GM18520 (cell line): ENCODE measurements at regions not wholly inside any gene's neighbourhood (a gene's known extent, or its start where the extent isn't known, plus 50 kb on each side); places are given as distances from the start of the nearest gene placed in this dataset.

Experiments
- ATAC-seq: cut with Tn5 transposase; IDR thresholded peaks from one replicate; pipeline ENCODE4 v1.9.1; 2021; ENCODE audit not compliant: unreplicated experiment

GRCh38 chr16:14362774-14363371 lies 267.2 kb downstream of the PARN start:
- no peak for ATAC-seq

DNA sequence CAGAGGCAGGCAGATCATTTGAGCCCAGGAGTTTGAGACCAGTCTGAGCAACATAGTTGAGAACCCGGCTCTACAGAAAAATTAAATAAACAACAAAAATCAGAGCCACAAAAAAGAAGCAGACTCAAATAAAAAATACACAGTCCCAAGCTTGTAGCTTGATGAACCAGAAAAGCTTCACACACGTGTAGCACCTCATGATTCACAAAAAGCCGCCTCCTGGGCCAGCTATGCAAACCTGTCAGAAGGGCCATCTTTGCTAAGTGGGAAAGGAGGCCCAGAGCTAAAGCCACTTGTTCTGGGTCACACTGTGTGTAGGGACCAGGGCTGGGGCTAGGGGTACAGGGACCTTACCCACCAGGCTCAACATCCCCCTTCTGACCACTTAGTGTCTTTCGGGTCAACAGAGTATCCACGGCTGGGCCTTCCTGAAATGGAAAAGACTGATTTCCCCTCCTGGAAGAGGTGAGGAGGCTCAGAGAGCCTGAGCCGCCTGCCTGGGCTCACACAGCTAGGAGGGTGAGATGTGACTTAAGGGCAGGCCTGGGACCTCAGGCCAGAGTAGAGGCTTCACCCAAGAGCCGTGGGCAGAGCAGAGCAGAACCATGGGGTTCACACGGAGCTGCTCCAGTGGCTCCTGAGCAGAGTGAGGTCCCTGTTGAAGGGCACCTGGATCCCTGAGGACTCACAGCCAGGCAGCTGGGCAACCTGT lies 269.6 kb downstream of the PARN start:
- ATAC-seq: no peak

- ATAC-seq: no peak
Measured at GRCh38 chr16:14358697-14359305, 271.3 kb downstream of the PARN start.

DNA sequence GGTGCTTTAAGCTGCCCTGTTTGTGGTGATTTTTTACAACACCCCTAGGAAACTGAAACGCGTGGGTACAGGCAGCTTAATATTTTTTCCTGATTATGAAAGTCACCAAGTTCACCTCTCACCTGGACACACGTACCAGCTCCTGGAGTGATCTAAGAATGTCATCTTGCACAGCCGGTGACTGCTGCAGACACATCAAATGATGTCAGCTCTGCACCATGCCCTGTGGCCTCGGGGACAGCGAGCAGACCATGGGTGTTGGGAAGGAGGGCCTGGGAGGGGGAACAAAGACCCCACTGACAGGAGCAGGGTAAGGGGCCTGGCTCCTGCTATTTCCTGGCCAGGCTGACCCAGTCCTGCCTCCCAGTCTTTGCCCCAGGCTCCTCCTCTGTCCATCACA lies 272.7 kb downstream of the PARN start:
- ATAC-seq: no peak

- no peak for ATAC-seq
Measured at GRCh38 chr16:14356064-14356463, 274.0 kb downstream of the PARN start.

- peak; percentile 94 for ATAC-seq
Measured at GRCh38 chr16:14354561-14355351, 275.3 kb downstream of the PARN start.

GRCh38 chr16:14353340-14353739 lies 276.7 kb downstream of the PARN start:
- no peak for ATAC-seq

GRCh38 chr16:14351647-14352046 lies 278.4 kb downstream of the PARN start:
- ATAC-seq: no peak

- ATAC-seq: no peak
Measured at GRCh38 chr16:14350626-14351025, 279.4 kb downstream of the PARN start.

- ATAC-seq: no peak
Measured at GRCh38 chr16:14350081-14350480, 279.0 kb downstream of the MRTFB start.

GRCh38 chr16:14347706-14348105 lies 276.6 kb downstream of the MRTFB start:
- ATAC-seq: no peak

DNA sequence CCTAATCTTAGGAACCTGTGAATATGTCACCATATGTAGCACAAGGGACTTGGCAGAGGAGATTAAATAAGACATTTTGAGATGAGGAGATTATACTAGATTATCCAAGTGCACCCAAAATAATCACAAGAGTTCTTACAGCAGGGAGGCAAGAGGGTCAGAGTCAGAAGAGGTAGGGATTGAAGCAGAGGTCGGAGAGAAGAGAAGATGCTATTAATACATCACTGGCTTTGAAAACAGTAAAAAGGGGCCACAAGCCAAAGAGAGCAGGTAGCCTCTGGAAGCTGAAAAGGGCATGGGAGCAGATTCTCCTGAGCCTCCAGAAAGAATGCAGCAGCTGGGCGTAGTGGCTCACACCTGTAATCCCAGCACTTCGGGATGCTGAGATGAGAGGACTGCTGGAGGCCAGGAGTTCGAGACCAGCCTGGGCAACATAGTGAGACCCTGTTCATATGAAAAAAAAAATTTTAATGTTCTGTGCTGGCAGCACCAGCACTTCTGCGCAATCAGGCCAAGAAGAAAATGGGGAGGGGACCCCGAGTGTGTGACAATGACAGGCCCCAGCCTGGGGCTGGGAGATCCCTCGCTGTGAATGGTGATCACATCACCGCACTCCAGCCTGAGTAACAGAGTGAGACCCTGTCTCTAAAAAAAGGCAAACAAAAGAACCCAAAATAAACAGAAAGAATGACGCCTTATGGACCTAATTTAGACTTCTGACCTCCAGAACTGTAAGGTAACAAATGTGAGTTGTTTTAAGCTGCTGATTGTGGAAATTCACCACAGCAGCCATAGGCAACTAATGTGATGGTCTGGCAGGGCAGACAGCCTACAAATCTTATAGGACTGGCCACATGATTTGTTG lies 275.4 kb downstream of the MRTFB start:
- no peak for ATAC-seq

GRCh38 chr16:14345512-14346115 lies 274.5 kb downstream of the MRTFB start:
- no peak for ATAC-seq

GRCh38 chr16:14344945-14345344 lies 273.8 kb downstream of the MRTFB start:
- no peak for ATAC-seq

DNA sequence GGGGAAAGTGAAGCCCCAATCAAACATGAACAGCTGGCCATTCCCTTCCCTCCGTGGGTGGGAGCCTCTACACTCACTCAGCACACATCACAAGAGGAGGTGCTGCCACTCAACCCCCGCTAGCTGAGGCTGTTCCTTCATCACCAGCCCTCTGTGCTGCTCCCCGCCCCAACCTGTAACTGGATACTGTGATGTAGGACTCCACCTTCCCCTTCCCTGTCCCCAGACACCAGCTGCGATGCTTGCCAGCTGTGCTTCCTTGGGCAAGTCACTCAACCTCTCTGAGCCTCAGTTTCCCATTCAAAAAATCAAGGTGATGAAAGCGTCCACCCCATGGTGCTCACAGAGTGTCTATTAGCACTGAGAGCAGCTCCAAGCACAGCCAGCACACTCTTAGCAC lies 273.2 kb downstream of the MRTFB start:
- no peak for ATAC-seq

DNA sequence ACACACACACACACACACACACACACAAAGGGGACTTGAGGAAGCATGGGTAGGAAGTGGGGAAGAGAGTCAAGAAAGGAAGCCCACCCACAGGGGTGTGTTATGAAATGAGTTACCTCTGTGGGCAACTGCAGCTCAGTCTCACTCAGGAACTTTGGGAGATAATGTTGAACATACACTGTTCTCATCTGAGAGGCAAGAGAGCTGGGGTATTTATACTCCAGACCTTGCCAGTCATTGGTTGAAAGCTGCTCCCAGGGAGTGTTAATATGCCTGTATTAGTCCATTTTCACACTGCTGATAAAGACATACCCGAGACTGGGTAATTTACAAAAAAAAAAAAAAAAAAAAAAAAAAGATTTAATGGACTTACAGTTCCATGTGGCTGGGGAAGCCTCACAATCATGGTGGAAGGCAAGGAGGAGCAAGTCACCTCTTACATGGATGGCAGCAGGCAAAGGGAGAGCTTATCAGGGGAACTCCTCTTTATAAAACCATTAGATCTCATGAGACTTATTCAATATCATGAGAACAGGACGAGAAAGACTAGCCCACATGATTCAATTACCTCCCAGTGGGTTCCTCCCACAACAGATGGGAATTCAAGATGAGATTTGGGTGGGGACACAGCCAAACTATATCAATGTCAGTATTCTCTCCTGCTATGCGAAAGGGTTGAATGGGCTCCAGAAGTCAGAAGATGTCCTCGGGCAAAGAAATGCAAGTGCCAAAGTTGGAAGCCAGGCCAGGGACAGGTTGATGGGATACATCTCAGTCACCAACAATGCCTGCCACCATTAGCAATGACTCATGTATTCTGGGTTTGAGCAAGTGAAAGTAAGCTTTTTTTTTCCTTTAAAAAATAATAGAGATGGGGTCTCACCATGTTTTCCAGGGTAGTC lies 270.5 kb downstream of the MRTFB start:
- no peak for ATAC-seq

DNA sequence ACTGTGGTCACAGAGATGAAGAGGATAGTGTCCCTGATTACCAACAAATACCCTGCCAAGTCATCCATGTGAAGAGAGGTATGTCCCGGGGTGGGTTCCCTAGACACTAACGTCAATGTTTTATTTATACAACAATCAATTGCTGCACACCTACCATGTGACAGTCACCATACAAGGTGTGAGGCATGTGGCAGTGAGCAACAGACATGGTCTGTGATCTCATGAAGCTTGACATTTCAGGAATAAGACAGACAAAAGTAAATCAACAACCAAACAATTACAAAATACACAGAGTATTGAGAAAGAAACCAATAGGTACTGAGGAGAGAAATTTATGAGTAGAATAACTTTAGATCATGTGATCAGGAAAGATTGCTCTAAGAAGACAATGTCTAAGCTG lies 268.6 kb downstream of the MRTFB start:
- ATAC-seq: no peak

- no peak for ATAC-seq
Measured at GRCh38 chr16:14338969-14339368, 267.9 kb downstream of the MRTFB start.

- ATAC-seq: no peak
Measured at GRCh38 chr16:14338236-14338635, 267.1 kb downstream of the MRTFB start.
